GM19238 (cell line): ENCODE measurements at regions not wholly inside any gene's neighbourhood (a gene's known extent, or its start where the extent isn't known, plus 50 kb on each side); places are given as distances from the start of the nearest gene placed in this dataset.
"Not testable (repeated sequence)": the region's sequence is repeated elsewhere in the genome, so short reads cannot be mapped to it uniquely, and the experiment has no call there.

Experiments used
- DNase-seq: peaks from one replicate; pipeline ENCODE4 v3.0.0; 2011; ENCODE audit warnings: low spot score; ENCODE audit not compliant: insufficient read length

DNA sequence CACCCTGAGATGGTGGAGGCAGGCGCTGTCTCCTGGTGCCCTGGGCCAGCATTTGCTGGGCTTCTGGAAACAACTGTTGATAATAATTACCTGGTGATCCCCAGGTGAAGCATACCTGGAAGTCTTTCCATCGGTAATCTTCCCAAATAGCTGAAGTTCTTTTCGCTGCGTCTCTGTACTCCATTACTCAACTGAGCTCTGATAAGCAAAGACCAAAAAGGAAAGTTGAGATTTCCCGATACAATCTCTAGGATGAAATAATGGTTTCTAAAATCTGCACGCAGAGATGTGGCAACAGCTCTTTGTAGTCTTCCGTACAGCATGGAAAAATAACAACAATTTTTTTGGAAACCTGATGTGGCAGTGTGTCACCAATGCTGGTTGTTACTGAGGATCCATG is 226.5 kb downstream of the GATA3 start:
- DNase-seq: no peak

DNA sequence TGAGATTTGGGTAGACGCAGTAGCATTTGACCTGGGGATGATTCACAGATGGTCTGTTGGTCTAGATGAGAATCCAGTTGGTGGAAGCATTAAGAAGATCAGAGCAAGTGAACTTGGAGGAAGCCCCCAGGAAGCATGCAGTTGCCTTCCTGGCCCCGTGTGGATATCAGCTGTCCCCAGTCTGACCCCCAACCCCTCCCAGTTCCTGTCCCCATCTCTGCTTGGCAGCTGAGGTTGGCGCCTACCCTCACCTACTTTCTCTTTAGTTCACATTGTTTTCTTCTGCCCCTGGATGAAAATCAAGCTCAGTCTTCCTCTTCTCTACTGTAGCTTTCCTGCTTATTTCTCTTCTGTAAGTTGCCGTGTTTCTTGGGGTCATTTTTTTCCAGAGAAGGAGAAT is 227.9 kb downstream of the GATA3 start:
- DNase-seq: no peak

DNA sequence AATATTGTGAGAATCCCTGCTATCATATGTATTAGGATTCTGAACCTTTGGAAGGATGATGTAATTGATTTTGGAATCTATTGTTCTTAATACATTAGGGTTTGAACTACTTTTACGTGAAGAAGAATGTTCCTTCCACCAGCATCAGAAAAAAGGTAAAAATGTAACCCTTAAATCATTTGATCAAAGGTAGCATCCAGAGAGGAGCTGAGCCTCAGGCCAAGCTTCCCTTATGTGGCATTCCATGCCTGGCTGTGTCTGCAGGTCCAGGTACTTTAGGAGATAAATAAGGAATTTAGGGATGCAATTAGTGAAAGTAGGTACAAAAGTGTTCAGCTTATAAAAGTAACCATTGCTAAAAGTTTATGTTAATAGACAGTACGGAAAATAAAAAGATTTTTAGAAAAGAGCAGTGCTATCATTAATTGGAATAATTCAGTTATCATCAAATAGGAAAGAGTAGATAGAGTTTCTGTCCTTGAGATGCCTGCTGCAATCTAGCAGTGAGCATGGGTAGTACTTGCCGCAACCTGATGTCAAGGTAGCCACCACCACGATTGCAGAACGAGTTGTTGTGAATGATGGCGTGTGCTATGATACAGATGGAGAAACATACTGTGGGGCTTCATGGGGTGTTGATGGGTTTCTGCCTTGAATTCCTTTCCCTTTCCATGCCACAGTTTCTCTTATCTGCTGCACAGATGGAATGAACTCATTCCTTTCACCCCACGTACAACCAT is 228.8 kb downstream of the GATA3 start:
- no peak for DNase-seq

DNA sequence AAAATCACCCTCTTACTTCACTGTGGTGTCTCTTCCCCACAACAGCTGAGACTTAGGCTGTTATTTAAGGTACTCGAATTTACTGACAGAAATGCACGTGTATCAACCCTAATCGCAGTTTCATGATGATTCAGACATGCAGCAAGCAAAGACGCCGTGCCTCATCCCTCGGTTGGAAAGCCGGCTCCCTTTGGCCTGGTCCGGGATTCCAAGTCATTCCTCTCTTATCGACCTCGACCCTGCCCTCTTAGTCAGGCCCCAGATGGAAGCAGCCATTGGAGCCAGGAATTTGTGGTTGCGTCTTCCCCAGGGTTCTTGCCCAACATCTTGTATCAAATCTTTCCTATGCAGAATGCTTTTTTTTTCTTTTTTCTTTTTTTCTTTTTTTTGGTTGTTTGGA is 229.5 kb downstream of the GATA3 start:
- DNase-seq: no peak

DNA sequence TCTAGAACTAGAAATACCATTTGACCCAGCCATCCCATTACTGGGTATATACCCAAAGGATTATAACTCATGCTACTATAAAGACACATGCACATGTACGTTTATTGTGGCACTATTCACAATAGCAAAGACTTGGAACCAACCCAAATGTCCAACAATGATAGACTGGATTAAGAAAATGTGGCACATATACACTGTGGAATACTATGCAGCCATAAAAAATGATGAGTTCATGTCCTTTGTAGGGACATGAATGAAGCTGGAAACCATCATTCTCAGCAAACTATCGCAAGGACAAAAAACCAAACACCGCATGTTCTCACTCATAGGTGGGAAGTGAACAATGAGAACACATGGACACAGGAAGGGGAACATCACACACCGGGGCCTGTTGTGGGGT is 231.5 kb downstream of the GATA3 start:
- DNase-seq: not testable (repeated sequence)

DNA sequence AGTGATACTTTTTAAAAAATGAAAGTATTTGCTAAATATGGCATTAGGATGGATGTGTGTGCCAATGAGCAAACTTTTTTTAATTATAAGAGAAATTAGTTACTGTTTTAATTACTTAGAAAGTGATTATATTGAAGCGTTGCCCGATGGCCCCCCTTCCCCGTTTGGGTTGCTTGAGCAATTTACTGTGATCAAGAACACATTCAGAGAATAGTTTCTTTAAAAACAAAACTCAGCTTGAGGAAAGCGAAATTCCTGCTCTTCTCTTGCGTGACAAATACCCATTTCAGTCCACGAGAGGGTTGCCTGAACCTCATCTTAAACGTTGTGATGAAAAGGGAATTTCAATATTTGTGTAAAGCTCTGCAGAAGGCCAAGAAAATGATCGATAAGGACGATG is 234.1 kb downstream of the GATA3 start:
- no peak for DNase-seq

DNA sequence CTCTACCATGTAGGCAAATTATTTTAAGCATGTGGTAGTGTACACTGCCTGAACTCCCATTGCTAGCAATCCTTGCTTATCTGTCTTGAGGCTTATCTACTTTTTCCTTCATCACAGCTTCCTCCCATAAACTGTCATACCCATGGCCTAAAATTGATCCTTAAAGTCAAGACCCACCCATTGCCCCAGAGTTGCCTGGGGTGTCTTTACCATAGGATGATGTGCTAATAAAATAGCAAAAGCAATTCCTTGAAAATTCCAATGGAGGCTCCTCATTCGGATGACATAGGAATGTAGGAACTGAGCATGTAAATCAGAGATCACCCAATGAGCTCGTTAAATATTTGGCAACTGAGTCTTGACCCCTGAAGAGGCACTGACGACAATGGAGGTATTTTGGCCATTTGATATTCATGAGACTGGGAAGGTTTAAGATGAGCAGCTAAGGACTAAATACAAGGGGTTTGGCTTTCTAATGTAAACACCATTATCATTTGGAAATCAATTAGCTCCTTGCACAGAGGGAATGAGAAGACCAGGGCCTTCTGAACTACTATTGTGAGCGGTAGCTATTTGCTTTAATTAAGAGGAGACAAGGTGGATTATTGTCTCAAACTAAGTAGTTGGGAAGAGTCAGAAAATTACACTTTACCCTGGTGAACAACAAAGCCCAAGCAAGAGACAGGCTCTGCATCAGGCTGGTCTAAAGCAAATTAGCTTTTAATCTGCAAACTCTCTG is 234.9 kb downstream of the GATA3 start:
- no peak for DNase-seq

DNA sequence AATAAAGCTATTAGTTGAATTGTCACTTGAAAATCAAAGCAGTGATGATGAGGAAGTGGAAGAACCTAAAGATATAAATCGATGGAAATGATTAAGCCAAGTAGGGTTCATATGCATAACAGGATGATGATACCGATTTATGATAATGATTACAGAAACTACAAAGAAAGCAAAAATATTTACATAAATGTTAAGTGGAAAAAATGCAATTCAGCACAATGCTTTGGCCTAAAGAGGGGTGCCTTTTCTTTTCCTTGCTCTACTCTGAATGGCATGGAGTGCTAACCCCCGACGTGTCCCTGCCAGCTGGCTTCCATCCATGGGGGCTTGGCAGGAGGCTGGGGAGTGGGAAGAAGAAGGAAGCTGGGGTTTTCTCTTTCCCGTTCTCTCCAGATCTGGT is 240.3 kb downstream of the GATA3 start:
- no peak for DNase-seq

DNA sequence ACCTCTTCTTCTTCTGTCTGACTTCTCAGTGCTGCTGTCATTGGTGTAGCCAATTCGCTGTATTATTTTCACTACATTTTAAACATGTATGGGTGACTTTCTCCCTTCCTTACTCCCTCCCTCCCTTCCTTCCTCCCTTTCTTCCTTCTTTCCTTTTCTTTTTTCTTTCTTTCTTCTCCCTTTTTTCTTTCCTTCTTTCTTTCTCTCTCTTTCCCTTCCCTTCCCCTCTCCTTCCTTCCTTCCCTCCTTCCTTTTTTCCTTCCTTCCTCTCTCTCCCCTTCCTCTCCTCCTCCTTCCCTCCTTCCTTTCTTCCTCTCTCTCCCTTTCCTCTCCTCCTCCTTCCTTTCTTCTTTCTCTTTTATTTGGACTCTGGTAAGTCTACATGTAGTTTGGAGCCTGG is 240.8 kb downstream of the GATA3 start:
- DNase-seq: no peak

DNA sequence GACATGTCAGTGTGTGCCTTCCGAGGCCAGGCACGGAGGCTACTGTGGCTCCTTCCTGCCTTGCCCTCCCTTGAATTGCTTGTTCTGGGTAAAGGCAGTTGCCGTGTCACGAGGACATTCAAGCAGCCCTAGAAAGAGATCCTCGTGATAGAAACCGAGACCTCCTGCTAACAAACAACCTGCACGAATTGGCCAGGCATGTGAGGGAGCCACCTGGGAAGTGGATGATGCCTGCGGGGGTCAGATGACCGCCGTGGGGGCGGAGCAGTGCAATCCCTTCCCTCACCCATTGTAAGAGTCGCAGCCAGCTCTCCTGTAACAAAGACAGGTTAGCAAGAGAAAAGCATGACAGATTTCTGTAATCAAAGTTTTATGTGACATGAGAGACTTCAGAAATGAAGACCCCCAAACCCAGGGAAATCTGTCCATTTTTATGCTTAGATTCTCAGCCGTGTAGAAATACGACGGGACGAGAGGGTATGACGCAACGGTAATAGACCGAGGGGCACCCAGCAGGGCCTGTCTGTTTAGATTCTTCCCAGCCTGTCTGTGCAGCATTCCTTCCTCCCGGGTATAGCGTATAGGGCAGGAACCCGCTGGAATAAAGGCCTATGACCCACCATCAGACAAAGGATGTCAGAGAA is 241.7 kb downstream of the GATA3 start:
- no peak for DNase-seq

DNA sequence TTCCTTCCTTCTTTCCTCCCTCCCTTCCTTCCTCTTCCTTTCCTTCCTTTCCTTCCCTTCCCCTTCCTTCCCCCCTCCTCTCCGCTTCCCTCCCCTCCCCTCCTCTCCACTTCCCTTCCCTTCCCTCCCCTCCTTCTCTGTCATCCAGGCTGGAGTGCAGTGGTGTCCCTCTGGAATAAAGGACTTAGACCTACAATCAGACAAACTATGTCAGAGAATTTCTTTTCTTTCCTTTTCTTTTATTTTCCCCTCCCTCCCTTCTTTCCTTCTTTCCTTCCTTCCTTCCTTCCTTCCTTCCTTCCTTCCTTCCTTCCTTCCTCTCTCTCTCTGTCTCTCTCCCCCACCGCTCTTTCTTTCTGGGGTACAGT is 242.2 kb downstream of the GATA3 start:
- DNase-seq: no peak

DNA sequence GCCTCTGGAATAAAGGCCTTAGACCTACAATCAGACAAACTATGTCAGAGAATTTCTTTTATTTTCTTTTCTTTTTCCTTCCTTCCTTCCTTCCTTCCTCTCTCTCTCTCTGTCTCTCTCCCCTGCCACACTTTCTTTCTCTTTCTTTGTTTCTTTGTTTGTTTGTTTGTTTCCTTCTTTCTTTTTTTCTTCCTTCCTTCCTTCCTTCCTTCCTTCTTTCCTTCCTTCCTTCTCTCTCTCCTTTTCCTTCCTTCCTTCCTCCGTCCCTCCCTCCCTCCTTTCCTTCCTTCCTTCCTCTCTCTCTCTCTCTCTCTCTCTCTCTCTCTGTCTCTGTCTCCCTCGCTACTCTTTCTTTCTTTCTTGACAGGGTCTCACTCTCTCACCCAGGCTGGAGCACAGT is 242.6 kb downstream of the GATA3 start:
- no peak for DNase-seq

DNA sequence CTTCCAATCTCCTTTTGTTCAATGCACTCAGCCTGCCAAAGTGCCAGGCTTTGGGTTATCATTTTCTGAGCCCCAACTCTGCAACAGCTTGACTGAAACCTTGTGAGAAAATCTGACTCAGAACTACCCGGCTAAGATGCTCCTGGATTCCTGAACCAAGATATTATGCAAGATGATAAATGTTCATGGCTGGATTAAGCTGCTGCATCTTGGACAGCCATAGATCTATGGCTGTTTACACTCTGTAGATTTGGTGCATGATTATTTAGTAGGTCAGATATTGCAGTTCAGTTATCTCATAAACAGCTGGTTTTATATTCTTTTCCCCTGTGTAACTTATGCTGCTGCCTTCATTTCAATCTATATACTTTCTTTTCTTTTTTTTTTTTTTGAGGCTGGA is 243.5 kb downstream of the GATA3 start:
- no peak for DNase-seq

DNA sequence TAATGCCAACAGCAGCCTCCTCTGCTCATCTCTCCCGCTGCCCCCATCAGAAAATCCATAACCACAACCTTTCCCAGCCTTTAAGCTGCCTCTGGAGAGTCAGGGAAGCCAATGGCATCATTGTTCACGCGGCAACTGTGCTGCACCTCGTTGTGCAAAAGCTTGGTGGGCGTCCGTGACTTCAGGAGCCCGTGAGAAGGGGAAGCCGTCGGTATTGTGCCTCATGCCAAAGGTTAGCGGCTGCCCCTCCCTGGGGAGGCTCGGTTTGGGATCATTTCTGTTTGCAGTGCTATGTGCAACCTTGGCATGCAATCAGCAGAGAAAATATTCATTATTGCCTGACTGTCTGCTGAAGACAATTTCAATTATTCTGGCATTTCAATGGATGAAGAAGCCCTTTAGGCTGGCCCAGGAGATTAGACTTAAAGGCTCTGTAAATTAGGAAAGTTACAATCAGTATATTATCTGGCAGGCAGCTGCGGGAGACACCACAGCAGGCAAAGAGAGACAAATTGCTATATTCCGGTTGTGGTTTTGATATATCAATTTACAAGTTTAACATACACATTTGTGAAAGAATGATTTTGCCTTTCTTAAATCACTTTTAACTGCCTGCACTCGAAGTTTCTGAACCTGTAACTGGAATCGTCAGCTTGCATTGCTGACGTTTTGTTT is 244.5 kb downstream of the GATA3 start:
- no peak for DNase-seq

DNA sequence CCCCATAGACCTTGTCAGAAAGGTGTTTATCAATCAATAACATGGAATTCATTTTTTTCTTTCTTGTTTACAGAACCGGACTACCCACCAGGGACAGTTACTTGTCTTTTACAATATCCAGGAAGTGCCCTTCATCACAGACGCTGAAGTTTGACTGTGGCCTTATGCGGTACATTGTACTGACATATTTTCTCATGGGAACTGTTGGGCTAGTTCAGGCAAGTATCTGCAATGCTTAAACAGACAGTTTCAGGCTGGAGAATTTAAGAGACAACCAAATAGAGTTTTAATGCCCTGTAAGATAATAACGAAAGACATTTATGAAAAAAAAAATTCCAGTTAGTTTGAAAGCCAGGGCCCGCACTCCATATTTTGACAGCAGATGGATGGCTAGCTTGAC is 246.4 kb downstream of the GATA3 start:
- DNase-seq: no peak

DNA sequence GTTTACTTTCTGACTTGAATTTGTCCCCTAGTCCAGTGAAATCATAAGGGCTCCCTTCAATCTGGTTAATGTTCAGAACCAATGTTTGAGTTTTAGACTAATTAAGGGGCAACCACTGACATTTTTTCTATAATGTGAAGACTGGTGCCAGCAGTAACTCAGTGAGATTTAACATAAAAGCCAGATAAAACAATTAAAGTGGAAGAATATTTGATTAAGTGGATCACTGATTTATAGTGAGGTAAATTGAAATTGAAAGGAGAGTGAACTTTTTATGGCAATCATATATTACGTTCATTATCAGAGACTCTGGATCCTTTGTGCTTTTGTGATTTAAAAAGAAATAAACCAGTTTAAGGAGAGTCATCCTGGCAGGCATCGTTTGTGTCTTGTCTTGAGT is 246.8 kb downstream of the GATA3 start:
- DNase-seq: no peak

DNA sequence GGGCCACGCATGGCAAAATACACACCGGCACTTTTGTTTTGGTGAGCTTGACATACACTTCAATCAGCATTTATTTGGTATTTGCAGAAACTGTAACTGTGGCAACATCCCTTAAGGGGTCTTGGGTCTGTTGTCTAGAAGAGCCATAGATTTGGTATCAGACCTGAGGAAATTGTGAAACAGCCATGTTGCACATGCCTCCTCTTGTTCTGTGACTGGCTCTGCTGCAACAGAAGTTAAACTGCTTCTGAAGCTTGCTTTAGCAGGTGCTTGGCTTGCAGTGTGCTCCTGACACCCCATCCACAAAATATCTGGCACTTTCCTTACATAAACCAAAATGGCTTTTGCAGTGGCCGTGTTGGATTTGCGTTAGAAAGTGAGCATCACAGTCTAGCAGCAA is 247.3 kb downstream of the GATA3 start:
- DNase-seq: no peak

DNA sequence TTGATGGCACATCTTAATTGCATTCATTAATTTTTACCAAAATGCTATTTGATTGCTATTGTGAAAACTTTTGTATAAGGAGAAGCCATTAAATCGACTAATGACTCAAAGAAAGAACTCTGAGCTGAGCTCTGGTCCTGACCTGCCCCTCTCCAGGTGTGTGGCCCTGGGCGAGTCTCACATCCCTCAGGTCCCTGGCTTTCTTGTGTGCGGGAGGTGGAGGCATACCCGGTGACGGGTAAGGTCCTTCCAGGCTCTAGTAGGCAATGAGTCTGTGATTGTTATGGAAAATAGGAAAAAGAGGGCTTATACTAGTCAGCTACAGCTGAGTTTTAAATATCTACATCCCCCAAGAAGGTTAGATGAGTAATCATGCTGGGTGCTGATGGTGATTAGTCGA is 248.1 kb downstream of the GATA3 start:
- DNase-seq: no peak

DNA sequence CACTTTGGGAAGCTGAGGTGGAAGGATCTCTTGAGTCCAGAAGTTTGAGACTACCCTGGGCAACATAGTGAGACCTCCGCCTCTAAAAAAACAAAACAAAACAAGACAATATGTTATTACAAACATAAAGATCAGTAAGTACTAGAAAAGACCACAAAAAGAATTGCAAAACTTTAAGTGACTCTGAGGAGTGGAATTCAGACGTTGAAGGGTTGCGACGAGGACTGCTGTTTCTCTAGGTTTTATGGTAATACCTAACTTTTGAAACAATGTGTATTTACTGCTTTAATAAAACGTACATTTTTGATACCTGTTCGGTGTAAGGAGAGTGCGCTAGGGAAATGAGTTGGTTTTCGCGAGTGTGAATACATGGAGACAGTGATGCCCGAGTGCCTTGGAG is 250.4 kb downstream of the GATA3 start:
- DNase-seq: no peak

DNA sequence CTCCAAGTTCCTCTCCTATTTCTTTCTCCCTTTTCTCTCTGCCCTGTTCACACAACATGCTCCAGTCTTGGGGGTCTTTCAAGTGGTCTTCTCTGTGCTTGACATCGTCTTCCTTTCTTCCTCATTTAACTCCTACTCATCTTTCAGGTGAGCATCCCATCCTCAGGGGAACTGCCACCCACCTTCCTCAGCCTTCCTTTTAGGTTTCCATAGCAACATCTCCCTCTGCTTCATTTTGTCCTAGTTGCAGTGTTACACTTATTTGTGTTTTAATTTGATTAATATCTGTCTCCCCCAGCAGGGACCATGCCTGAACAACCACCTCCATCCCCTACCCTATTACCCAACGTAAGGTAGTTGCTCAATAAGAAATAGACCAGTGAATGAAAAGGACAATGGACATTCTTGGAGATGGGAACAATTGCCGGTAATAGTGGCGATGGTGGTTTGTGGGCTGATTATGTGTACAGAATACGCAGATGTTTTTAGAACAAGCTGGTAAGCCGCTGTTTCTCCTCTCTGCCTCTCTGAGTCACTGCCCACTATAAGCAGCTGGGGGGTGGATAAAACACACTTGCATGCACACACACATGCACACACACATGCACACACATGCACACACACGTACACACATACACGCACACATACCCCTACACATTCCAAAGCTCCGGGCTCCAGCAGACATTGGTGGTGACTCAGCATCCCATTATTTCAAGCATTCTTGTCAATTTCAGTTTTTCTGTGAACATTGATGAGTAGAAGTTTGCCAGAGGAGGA is 251.6 kb downstream of the GATA3 start:
- no peak for DNase-seq

DNA sequence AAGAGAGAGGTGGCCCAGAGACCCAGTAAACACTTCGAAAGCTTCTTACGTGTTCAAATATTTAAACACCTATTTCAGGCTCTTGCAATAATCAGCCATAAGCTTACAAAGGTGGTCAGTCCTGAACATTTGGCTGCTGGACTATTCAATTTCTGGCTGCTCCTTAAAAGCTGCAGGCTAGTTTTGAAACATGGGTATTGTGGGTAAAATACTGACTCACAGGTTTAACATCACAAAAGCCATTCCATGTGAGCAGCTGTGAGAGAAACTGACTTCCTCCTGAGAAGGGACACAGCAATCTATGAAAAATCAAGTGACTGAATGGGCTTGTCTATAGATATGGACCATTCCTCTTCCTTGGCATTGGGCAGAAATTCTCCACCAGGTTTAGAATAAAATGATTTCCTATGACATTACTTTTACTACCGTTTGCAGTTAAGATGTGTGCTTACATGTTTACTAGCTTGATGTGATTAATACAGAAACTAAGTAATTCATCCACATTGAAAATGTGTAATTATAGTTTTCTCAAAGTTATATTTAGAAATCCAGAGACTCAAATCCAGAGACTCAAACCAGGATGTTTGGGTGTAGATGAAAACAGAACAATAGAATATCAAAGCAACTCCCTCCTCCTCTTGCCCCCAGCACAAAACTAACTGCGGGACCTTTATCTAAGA is 252.3 kb downstream of the GATA3 start:
- no peak for DNase-seq
